ENCODE measurements at regions not wholly inside any gene's neighbourhood (a gene's known extent, or its start where the extent isn't known, plus 50 kb on each side); places are given as distances from the start of the nearest gene placed in this dataset.

DNA sequence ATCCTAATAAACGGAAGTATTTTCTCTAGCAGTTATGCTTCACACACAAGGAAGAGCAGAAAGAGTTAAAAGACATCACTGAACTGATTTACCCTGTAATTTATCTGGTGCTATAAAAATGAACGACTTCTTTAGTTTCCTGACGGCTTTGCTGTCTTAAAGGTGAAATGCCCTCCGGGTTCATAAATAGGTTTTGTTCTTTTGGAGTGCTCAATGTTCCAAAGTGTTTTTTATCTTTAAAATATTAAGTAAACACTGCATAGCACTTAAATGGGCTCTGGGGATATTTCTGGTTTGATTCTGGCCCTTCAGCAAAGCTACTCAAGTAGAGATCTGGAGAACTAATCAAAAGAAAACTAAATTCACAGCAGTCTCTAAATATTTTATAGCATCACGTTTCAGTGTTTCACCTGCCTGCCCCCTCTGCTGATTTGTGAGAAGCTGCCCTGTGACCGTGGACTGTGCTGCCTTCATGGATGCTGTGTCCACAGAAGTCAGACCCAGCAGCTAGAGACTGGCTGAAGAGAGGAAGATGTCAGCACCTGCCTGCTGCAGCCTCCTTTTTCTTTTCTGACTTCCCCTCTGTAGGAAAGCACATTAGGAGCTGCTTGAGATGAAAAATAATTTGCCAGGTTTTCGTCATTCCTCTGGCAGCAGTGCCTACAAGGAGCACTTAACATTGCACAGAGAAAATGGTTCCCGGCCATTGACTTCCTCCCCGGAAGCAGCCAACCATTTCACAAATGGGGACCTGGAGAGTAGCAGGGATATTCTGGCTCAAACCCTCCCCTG, 205.1 kb upstream of the FSCB start:
- no peak for DNase-seq (ENCODE audit: low spot score)
- H3K4me3 ChIP-seq, result no peak overlapping the region
- H3K27ac ChIP-seq, result no peak overlapping the region
- intact Hi-C loops (cut with DNase I), result no loop called here
- no peaks in the 10 kb centered on the region for H3K36me3 ChIP-seq
- no peaks in the 10 kb centered on the region for H3K27me3 ChIP-seq (replicated peaks; ENCODE audit: insufficient read depth)
- TF ChIP-seq POLR2A (IDR thresholded peaks at IDR 0.05) (no peak), POLR2AphosphoS5 (IDR thresholded peaks at IDR 0.05) (no peak), CTCF (IDR thresholded peaks at IDR 0.05) (no peak)
- H3K4me1 ChIP-seq (replicated peaks), result no peaks in the 10 kb centered on the region
- WGBS, result 27% methylated on average over 9 of the region's 9 CpGs
- no peaks in the 10 kb centered on the region for H3K9me3 ChIP-seq

- H3K27me3 ChIP-seq (replicated peaks; ENCODE audit: insufficient read depth), result no peaks in the 10 kb centered on the region
- 53% methylated on average over 4 of the region's 4 CpGs for WGBS
- no peak overlapping the region for H3K4me3 ChIP-seq
- no peaks in the 10 kb centered on the region for H3K36me3 ChIP-seq
- no peaks in the 10 kb centered on the region for H3K9me3 ChIP-seq
- intact Hi-C loops (cut with DNase I), result no loop called here
- DNase-seq (ENCODE audit: low spot score), result no peak
- no peak overlapping the region for H3K27ac ChIP-seq
- no peaks in the 10 kb centered on the region for H3K4me1 ChIP-seq (replicated peaks)
- TF ChIP-seq POLR2A (IDR thresholded peaks at IDR 0.05) (no peak), POLR2AphosphoS5 (IDR thresholded peaks at IDR 0.05) (no peak), CTCF (IDR thresholded peaks at IDR 0.05) (no peak)
These were observed 194.6 kb upstream of the FSCB start for GRCh38 chr14:44701563-44702263.

GRCh38 chr14:44700694-44701093, 193.6 kb upstream of the FSCB start:
- no peak overlapping the region for H3K27ac ChIP-seq
- no peaks in the 10 kb centered on the region for H3K36me3 ChIP-seq
- intact Hi-C loops (cut with DNase I), result no loop called here
- DNase-seq (ENCODE audit: low spot score), result no peak
- H3K9me3 ChIP-seq, result no peaks in the 10 kb centered on the region
- H3K4me1 ChIP-seq (replicated peaks), result no peaks in the 10 kb centered on the region
- H3K27me3 ChIP-seq (replicated peaks; ENCODE audit: insufficient read depth), result no peaks in the 10 kb centered on the region
- 83% methylated on average over 1 of the region's 1 CpG for WGBS
- TF ChIP-seq POLR2A (IDR thresholded peaks at IDR 0.05) (no peak), CTCF (IDR thresholded peaks at IDR 0.05) (no peak), POLR2AphosphoS5 (IDR thresholded peaks at IDR 0.05) (no peak)
- H3K4me3 ChIP-seq, result no peak overlapping the region

GRCh38 chr14:44700184-44700583, 193.1 kb upstream of the FSCB start:
- no peaks in the 10 kb centered on the region for H3K4me1 ChIP-seq (replicated peaks)
- no peaks in the 10 kb centered on the region for H3K27me3 ChIP-seq (replicated peaks; ENCODE audit: insufficient read depth)
- TF ChIP-seq POLR2AphosphoS5 (IDR thresholded peaks at IDR 0.05), result no peak
- intact Hi-C loops (cut with DNase I), result no loop called here
- H3K4me3 ChIP-seq, result no peak overlapping the region
- no peaks in the 10 kb centered on the region for H3K9me3 ChIP-seq
- 58% methylated on average over 2 of the region's 2 CpGs for WGBS
- no peaks in the 10 kb centered on the region for H3K36me3 ChIP-seq
- no peak for DNase-seq (ENCODE audit: low spot score)
- H3K27ac ChIP-seq, result no peak overlapping the region

GRCh38 chr14:44699391-44699790, 192.3 kb upstream of the FSCB start:
- no peak for DNase-seq (ENCODE audit: low spot score)
- Histone ChIP-seq H3K36me3 (no peaks in the 10 kb centered on the region), H3K4me1 (replicated peaks) (no peaks in the 10 kb centered on the region), H3K27ac (no peak overlapping the region), H3K27me3 (replicated peaks; ENCODE audit: insufficient read depth) (no peaks in the 10 kb centered on the region), H3K9me3 (no peaks in the 10 kb centered on the region), H3K4me3 (no peak overlapping the region)
- 60% methylated on average over 2 of the region's 2 CpGs for WGBS
- intact Hi-C loops (cut with DNase I), result no loop called here
- TF ChIP-seq POLR2AphosphoS5 (IDR thresholded peaks at IDR 0.05) (no peak), POLR2A (IDR thresholded peaks at IDR 0.05) (no peak), CTCF (IDR thresholded peaks at IDR 0.05) (no peak)

Data from prostate gland (tissue), 2 donors.